ENCODE measurements at regions not wholly inside any gene's neighbourhood (a gene's known extent, or its start where the extent isn't known, plus 50 kb on each side); places are given as distances from the start of the nearest gene placed in this dataset.
"Not testable (repeated sequence)": the region's sequence is repeated elsewhere in the genome, so short reads cannot be mapped to it uniquely, and the experiment has no call there.

GRCh38 chr9:21533597-21533996 is 51.5 kb upstream of the IFNE start:
- DNase-seq = no peak

GRCh38 chr9:21535396-21535795 is 53.3 kb upstream of the IFNE start:
- DNase-seq = no peak

GRCh38 chr9:21542787-21543186 is 60.7 kb upstream of the IFNE start:
- no peak for DNase-seq

GRCh38 chr9:21543187-21543586 is 61.1 kb upstream of the IFNE start:
- no peak for DNase-seq

DNA sequence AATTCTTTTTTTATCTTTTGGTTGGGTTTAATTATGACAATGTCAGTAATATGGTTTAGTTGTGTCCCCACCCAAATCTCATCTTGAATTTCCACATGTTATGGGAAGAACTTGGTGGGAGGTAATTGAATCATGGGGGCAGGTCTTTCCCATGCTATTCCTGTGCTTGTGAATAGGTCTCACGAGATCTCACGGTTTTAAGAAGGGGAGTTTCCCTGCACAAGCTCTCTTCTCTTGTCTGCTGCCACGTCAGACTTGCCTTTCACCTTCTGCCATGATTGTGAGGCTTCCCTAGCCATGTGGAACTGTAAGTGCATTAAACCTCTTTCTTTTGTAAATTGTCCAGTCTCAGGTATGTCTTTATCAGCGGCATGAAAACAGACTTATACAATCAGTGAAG is 61.7 kb upstream of the IFNE start:
- DNase-seq = not testable (repeated sequence)

DNA sequence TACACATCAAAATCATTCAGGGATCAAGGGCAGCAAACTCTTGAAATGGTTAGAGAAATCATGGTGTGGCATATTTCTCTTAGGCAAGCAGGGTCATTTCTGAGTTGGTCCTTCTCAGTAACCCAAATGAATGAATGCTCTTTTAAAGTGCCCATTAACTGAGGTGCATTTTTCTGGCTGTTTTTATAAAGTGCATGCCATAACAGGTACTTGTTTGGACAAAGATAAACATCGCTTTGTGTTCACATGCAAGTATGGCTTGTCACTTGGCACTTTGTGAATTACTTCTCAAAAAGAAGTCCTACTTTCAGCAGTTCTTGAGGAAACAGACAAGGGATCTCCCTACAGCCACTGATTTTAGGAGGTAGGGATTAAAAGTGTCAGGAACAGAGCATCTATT is 64.8 kb upstream of the IFNE start:
- DNase-seq = no peak

DNA sequence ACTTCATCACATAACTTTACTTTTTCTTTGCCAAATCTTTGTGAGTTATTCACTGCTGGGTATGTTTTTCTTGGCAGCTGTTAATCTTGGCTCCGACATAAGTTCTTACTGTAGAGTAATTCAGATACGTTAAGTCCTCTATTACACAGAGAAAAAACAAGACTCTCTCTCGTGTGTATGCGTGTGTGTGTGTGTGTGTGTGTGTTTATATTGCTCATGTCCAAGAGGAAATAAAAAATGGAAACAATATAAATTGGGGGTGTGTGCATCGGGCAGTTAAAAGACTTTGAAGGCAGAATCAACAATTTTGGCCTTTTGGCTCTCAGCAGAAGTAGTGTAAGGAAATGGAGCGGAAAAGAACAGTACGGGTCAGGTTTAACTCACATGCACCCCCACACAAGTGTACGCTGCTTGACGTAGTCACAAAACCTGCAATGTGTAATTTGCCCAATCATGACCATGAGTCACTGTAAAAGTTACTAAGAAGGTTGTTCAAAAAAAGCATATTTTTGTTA is 67.2 kb upstream of the IFNE start:
- DNase-seq = no peak

GRCh38 chr9:21549890-21550289 is 67.8 kb upstream of the IFNE start:
- no peak for DNase-seq

DNA sequence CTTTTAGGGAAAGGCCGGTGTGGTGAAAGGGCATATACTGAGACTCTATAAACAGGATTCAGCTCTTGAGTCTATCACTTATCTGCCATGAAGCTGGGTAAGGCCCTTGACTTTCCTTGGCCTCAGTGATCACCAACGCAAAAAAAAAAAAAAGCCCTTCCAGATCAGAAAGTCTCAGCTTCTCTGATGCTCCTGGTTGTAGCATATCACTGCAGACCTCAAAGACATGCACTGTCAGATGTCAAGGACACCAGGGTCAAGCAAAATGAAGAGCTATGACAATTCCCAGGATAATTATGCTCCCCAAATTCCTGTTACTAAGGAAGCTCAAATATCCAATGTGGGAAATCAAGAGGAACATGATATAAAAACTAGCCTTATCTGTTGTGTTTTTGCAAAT is 68.3 kb upstream of the IFNE start:
- no peak for DNase-seq

DNA sequence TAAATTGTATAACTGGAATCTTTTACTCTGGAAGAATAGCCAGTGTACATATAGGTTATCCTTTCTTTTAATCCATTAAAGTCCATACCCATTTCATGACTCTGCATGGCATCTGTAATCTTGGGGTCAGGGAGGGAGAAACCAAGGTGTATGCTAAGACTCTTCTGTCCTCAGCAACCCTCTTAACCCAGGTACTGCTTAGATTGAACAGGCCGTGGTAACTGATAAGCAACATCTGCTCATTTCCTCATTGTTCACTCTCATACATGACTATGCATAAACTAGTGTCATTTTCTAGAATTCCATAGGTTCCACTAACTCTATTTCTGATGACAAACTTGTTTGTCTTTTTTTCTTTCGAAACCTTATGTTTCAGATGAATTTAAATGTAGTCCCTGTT is 69.3 kb upstream of the IFNE start:
- no peak for DNase-seq

DNA sequence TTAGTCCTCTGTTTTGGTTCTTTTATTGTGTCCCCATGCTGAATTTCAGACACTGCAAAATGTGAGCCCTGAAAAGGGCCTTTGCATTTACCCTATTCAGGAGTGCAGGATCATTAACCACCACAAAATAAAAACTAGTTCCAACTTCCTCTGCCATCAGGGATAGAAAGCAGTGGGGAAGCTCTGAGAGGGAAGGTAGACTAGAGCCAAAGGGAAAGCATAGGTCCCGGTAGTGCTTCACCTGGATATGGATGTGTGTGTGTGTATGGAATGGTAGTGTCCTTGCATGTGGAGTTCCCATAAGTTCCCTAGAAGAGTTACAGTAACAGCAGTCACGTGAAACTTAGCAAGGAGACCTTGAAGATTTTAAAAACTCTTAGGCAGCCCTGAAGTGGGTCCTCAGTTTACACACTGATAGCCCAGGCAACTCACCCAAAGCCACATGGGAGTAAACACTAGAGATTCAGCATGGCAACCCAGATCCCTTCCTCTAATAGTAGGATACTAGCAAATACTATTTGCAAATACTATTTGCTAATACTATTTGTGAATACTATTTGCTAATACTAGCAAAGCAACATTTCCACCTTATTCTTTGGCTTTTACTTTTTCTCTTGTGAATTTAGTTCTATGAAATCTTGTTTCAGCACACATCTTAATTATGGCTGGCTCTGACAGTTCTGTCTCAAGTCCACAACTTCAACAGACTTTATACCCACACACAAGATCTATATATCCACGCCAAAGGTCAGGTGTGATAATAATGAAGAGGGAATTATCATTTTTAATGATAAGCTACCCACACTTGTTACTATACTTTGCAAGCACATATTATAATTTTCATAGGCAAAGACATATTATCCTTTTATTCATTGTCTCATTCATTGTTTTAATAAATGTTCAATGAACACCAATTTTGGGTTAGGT is 70.4 kb upstream of the IFNE start:
- no peak for DNase-seq

GRCh38 chr9:21553441-21553840 is 71.3 kb upstream of the IFNE start:
- DNase-seq = no peak

- DNase-seq = no peak
Observed at GRCh38 chr9:21554813-21555212, 72.7 kb upstream of the IFNE start.

DNA sequence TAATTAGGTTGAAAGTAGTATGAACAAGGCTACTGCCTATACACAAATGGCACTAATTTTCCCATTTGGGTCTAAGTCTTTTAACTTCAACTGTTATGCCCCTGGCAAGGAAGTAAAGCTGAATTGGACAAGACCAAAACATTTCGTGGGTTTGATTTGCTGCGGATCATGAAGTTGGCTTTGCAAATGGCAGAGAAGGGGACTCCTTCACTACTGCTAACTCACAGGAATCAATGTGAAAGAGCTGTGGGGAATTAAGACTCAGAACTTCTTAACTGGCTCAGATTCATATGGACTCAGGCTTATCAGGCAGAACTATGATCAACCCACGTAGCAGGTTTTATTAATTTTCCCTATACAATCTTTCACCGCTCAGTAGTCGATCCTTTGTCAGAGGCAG is 73.8 kb upstream of the IFNE start:
- DNase-seq = no peak

- DNase-seq = no peak
Observed at GRCh38 chr9:21556581-21557427, 74.7 kb upstream of the IFNE start.

GRCh38 chr9:21557428-21557768 is 75.3 kb upstream of the IFNE start:
- no peak for DNase-seq

DNA sequence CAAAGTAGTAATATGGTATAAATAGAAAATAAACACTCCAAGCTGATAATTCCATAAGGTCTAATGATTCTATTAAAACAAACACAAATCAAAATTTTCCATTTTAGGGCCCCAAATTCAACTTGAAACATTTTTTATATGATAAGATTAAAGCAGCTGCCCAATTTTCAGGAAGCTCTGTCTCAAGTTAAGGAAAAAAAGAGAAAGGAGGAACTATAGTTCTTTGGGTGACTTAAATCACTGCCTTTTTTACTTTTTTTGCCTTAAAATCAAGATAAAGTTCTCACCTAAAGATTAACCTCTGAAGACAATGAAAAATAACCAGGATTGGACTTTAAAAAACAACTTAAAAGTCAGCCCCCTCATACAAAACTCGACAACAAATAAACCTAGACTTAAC is 76.0 kb upstream of the IFNE start:
- DNase-seq = no peak

- no peak for DNase-seq
Observed at GRCh38 chr9:21558615-21559401, 76.7 kb upstream of the IFNE start.

DNA sequence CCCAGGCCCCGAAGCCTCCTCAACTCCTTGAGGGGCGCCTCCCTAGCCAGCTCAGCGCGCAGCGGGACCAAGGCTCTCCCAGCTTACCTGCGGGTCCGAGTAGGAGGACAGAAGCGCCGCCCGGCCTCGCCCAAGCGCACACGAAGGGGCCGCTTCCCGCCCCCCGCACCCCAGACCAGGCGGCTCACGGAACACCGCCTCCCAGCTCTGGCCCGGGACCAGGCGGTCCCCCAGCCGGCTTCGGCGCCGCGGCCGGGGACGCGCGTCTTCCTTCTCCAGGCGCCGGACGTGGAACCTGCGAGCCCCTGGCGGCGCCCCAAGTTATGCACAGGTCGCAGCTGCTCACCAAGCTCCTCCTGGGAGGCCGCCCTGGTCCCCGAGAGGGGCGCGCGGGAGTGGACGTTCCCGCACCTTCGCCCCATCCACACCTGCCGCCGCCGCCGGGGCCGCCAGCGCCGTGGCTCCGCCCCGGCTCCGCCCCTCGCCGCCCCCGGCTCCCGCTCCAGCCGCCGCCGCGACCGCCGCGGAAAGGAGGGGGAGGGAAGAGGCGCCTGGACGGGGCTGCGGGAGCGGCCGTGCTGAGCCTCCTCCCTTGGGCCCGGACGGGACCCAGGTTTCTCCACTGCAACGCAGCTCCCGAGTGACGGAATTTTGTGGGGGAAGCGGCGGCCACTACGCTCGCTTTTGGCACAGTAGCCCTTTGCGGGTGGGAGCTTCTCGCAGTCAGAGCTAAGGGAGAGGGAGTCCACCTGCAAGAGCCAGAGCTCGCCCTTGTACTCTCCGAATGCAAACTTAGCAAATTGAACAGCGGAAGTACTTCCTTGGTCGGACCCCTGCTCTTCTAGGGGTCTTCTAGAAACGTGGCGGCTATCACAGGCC is 77.5 kb upstream of the IFNE start:
- DNase-seq = no peak

DNA sequence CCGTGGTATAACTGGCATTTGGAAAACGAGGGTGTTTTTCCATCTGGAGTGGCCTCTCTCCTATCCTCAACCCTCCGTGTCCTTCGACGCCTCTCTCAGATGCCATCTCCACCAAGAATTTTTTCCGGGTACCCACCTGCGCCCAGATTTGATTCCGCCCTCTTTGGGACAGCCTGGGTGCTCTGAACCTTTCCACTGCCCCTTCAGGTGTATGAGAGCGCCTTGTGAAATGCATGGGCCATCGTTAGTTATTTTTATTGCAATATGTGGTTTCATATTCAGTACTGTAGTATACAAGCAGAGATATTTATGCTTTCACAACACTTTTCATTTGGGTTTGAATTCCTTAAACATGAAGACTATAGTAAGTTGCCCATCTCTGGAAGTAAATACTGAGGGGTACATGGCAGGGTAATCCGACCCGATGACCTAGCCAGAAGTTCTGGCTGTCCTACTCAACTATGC is 78.2 kb upstream of the IFNE start:
- no peak for DNase-seq

- no peak for DNase-seq
Observed at GRCh38 chr9:21561502-21561901, 79.4 kb upstream of the IFNE start.

- DNase-seq = no peak
Observed at GRCh38 chr9:21564175-21564574, 82.1 kb upstream of the IFNE start.

Data from DMS 273 treated with DMSO at 0.1 percent for 48 hours (cell line).